KMS-11 (cell line): ENCODE measurements at regions not wholly inside any gene's neighbourhood (a gene's known extent, or its start where the extent isn't known, plus 50 kb on each side); places are given as distances from the start of the nearest gene placed in this dataset.

Source experiments
- H2AFZ ChIP-seq: fragments of 200-600 bp; sonication (generic); 2 replicates; pipeline ENCODE4 v1.6.1; 2016; ENCODE audit warnings: antibody characterized with exemption, mixed run types, low read depth
- H3K27ac ChIP-seq: fragments of 200-600 bp; sonication (generic); 2 replicates; pipeline ENCODE4 v1.6.1; 2016; ENCODE audit warnings: mild to moderate bottlenecking, mixed run types
- H3K27me3 ChIP-seq: fragments of 200-600 bp; sonication (generic); 2 replicates; pipeline ENCODE4 v1.6.1; 2017; ENCODE audit warnings: mild to moderate bottlenecking, low read depth, mixed run types, moderate library complexity; ENCODE audit not compliant: insufficient read depth
- H3K36me3 ChIP-seq: fragments of 200-600 bp; sonication (generic); 2 replicates; pipeline ENCODE4 v1.6.1; 2017; ENCODE audit warnings: mild to moderate bottlenecking, mixed run types; ENCODE audit not compliant: insufficient read depth
- H3K4me1 ChIP-seq: fragments of 200-600 bp; sonication (generic); 2 replicates; pipeline ENCODE4 v1.6.1; 2016; ENCODE audit warnings: mild to moderate bottlenecking, low read depth, mixed run types; ENCODE audit not compliant: poor library complexity, severe bottlenecking
- H3K4me2 ChIP-seq: fragments of 200-600 bp; sonication (generic); 2 replicates; pipeline ENCODE4 v1.7.0; 2016; ENCODE audit warnings: mild to moderate bottlenecking, mixed run types
- H3K4me3 ChIP-seq: fragments of 200-600 bp; sonication (generic); IDR thresholded peaks from 2 replicates; pipeline ENCODE4 v1.6.1; 2017; ENCODE audit warnings: low read depth, low read length, mixed read lengths; ENCODE audit not compliant: insufficient read depth
- H3K79me2 ChIP-seq: fragments of 200-600 bp; sonication (generic); 2 replicates; pipeline ENCODE4 v1.6.1; 2016; ENCODE audit warnings: low read depth, mixed run types; ENCODE audit not compliant: insufficient read depth
- H3K9ac ChIP-seq: fragments of 200-600 bp; sonication (generic); 2 replicates; pipeline ENCODE4 v1.6.1; 2016; ENCODE audit warnings: mild to moderate bottlenecking, mixed run types
- H4K20me1 ChIP-seq: fragments of 200-600 bp; sonication (generic); 2 replicates; pipeline ENCODE4 v1.6.1; 2016; ENCODE audit warnings: mild to moderate bottlenecking, mixed run types; ENCODE audit not compliant: insufficient read depth
- TF ChIP-seq, protein P1 (sequence below): fragments of 200-600 bp; sonication (generic); conservative IDR thresholded peaks from 2 replicates; pipeline ENCODE4 v1.6.1; 2017; ENCODE audit warnings: low read depth, mild to moderate bottlenecking, antibody characterized with exemption, low read length, moderate library complexity, mixed read lengths

DNA sequence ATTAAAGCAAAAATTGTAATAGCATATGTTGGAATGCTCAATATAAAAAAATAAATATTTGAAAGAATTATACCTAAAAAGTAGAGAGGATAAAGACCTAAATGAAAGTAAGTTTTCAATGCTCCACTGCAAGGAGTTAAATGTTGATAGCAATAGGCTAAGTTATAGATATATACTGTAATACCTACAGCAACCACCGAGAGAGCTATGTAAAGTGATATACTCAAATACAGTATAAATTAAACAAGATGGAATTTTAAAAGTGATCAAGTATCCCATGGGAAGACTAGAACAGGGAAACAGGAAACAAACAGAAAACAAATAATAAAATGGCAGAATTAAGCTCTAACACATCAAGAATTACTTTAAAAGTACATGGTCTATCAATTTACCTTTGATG, 73.9 kb downstream of the CASP3 start:
- Histone ChIP-seq H3K27ac (no peak overlapping the region), H3K4me2 (no peak overlapping the region), H3K4me1 (no peaks in the 10 kb centered on the region), H3K79me2 (no peaks in the 10 kb centered on the region), H3K27me3 (no peaks in the 10 kb centered on the region), H2AFZ (no peak overlapping the region), H3K4me3 (no peak overlapping the region), H4K20me1 (no peaks in the 10 kb centered on the region), H3K36me3 (no peaks in the 10 kb centered on the region), H3K9ac (no peak overlapping the region)
- TF ChIP-seq, protein P1, sequence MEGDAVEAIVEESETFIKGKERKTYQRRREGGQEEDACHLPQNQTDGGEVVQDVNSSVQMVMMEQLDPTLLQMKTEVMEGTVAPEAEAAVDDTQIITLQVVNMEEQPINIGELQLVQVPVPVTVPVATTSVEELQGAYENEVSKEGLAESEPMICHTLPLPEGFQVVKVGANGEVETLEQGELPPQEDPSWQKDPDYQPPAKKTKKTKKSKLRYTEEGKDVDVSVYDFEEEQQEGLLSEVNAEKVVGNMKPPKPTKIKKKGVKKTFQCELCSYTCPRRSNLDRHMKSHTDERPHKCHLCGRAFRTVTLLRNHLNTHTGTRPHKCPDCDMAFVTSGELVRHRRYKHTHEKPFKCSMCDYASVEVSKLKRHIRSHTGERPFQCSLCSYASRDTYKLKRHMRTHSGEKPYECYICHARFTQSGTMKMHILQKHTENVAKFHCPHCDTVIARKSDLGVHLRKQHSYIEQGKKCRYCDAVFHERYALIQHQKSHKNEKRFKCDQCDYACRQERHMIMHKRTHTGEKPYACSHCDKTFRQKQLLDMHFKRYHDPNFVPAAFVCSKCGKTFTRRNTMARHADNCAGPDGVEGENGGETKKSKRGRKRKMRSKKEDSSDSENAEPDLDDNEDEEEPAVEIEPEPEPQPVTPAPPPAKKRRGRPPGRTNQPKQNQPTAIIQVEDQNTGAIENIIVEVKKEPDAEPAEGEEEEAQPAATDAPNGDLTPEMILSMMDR: 0 out of 2 replicates have a peak, but pooled peaks have one; percentile 28

DNA sequence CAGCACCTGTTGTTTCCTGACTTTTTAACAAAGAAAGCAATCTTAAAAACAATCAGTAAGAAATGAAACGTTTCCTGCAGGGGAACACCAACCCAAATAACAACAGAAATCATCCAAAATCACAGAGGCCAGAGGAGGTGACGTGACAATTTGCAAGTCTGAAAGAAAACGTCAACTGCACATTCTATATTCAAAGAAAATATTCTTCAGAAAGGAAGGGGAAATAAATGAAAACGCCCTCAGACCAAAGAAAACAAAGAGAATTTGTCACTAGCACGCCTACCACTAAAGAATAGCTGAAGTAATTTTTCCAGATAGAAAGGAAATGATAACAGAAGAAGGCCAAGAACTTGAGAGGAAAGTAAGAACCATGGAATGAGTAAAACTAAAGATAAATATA, 74.4 kb downstream of the CASP3 start:
- Histone ChIP-seq H3K27ac (no peak overlapping the region), H3K4me2 (no peak overlapping the region), H3K79me2 (no peaks in the 10 kb centered on the region), H3K9ac (no peak overlapping the region), H3K4me1 (no peaks in the 10 kb centered on the region), H2AFZ (no peak overlapping the region), H3K4me3 (no peak overlapping the region), H3K36me3 (no peaks in the 10 kb centered on the region), H3K27me3 (no peaks in the 10 kb centered on the region), H4K20me1 (no peaks in the 10 kb centered on the region)
- TF ChIP-seq, protein P1: no peak

DNA sequence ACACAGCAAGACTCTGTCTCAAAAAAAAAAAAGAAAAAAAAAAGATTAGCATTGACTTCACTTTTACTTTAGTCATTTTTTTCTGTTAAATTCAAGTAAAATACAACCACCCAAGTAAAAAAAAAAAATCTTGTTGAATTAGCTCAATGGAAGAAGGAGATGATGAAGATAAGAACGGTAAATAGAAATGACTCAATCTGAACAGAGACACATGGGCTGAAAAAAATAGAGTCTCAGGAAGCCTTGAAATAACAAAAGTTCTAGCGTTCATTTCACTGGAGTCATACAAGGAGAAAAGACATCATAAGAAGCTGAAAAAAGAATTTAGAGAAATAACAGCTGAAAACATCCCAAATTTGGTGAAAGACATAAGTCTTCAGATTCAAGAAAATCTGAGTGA, 75.5 kb downstream of the CASP3 start:
- Histone ChIP-seq H3K79me2 (no peaks in the 10 kb centered on the region), H3K27ac (no peak overlapping the region), H3K4me3 (no peak overlapping the region), H3K36me3 (no peaks in the 10 kb centered on the region), H3K4me1 (no peaks in the 10 kb centered on the region), H2AFZ (no peak overlapping the region), H3K27me3 (no peaks in the 10 kb centered on the region), H3K9ac (no peak overlapping the region), H3K4me2 (no peak overlapping the region), H4K20me1 (no peaks in the 10 kb centered on the region)
- TF ChIP-seq, protein P1: no peak

DNA sequence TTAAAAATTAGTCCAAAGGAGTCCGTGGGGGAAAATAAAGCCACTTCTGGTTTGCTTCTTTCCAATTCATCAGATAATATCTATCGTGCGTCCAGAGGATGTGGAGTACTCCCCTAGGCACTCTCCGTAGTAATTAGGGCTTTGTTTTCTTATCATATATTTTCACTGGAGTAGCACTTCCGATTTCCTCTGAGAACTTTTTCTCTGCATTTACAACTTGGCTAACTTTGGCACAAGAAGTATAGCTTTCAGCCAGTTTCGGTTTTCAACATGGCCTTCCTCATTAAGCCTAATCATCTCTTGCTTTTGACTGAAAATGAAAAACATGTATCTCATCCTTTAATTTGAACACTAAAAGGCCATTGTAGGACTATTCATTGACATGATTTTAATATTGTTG, 80.5 kb downstream of the CASP3 start:
- H3K4me1 ChIP-seq: no peaks in the 10 kb centered on the region
- H3K4me3 ChIP-seq: no peak overlapping the region
- H3K27me3 ChIP-seq: no peaks in the 10 kb centered on the region
- H2AFZ ChIP-seq: no peak overlapping the region
- no peaks in the 10 kb centered on the region for H3K79me2 ChIP-seq
- TF ChIP-seq, protein P1: no peak
- H3K27ac ChIP-seq: no peak overlapping the region
- no peaks in the 10 kb centered on the region for H3K36me3 ChIP-seq
- no peaks in the 10 kb centered on the region for H4K20me1 ChIP-seq
- no peak overlapping the region for H3K9ac ChIP-seq
- H3K4me2 ChIP-seq: no peak overlapping the region
